Esophagus muscularis mucosa (tissue), 4 donors: ENCODE measurements at regions not wholly inside any gene's neighbourhood (a gene's known extent, or its start where the extent isn't known, plus 50 kb on each side); places are given as distances from the start of the nearest gene placed in this dataset.

Experiments used
- DNase-seq: peaks from one replicate; pipeline ENCODE4 v3.0.0-alpha.2; 2017; ENCODE audit errors: extremely low spot score
- H3K27ac ChIP-seq, 4 donors: fragments of 200-600 bp; sonication (generic); replicated peaks in 1 of 4; 1 replicate in 3 of 4; 2 replicates in 1 of 4; pipeline ENCODE4 v1.5.1; 2016 to 2019; ENCODE audit warnings: mild to moderate bottlenecking in 1 of 4
- H3K27me3 ChIP-seq, 4 donors: fragments of 200-600 bp; sonication (generic); one replicate each; pipeline versions ENCODE4 v1.5.1 to v1.6.0; 2016 to 2019
- H3K36me3 ChIP-seq, 4 donors: fragments of 200-600 bp; sonication (generic); one replicate each; pipeline ENCODE4 v1.5.1; 2016 to 2019
- H3K4me1 ChIP-seq, 4 donors: fragments of 200-600 bp; sonication (generic); one replicate each; pipeline ENCODE4 v1.5.1; 2016 to 2019
- H3K4me3 ChIP-seq, 4 donors: fragments of 200-600 bp; sonication (generic); 1 replicate in 2 of 4; 2 replicates in 2 of 4; pipeline ENCODE4 v1.5.1; 2016 to 2019; ENCODE audit warnings: mild to moderate bottlenecking in 4 of 4, moderate library complexity in 1 of 4
- H3K9me3 ChIP-seq, 4 donors: fragments of 200-600 bp; sonication (generic); 1 replicate in 3 of 4; 2 replicates in 1 of 4; pipeline ENCODE4 v1.5.1; 2016 to 2019
- EP300 ChIP-seq: sonication (generic); formaldehyde crosslinking; IDR thresholded peaks from one replicate; pipeline ENCODE4 v1.6.1; 2017; ENCODE audit warnings: antibody characterized with exemption
- POLR2A ChIP-seq: fragments of 450-650 bp; IDR thresholded peaks from one replicate; pipeline ENCODE4 v1.6.1; 2017; ENCODE audit warnings: antibody characterized with exemption, moderate library complexity, mild to moderate bottlenecking, low read depth
- POLR2AphosphoS5 ChIP-seq, 2 donors: sonication (generic); formaldehyde crosslinking; IDR thresholded peaks; one replicate each; pipeline ENCODE4 v1.6.1; 2017; ENCODE audit warnings: antibody characterized with exemption in 2 of 2
- WGBS: methylation state at CpG from one replicate; pipeline ENCODE4 v1.1.5; 2018; 5-methylcytosine and 5-hydroxymethylcytosine counted together
- intact Hi-C: fragments of 100-400 bp; cut with DNase I; formaldehyde crosslinking; loops from one replicate; pipeline ENCODE4 v1.15.1; 2023
- TF ChIP-seq, protein P1 (sequence below), 3 experiments: fragments of 200-600 bp in 2 of 3; fragments of 450-650 bp in 1 of 3; sonication (generic) in 2 of 3; IDR thresholded peaks; one replicate each; pipeline ENCODE4 v1.5.1; 2017 to 2019; ENCODE audit warnings: antibody characterized with exemption in 3 of 3, mild to moderate bottlenecking in 2 of 3, moderate library complexity in 1 of 3

DNA sequence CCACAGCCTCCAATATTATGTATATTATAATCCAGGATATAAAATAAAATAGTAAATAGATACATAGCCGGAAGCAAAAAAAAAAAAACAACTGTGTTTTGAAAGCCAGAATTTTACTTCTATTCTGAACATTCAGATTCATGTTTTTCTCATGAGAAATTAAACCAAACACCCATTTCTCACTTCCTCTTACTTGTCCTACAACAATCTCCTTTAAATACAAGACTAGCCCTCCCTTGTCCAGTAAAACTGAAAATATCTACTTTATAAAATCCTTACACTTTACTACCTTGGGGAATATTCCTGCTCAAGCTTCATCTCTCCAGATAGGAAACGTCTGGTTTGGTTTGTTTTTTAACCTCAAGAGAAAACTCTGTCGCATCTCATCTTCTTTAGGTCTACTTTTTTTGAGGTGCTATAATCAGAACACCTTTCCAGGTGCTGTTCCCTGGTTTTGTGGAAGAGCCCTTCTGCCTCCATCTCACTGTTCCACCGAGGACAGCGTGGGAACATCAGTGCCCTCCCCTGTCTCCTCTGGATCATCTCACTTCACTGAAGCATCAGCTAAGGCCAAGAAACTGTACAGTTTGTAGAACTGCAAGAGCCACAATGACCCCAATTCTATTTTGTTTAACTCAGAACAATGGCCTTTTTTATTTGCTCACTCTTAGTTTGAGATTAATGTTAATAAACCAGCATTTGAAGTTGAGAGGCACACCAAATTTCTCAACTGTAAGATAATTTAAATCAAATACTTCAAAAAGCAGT, 82.0 kb upstream of the ARHGAP32 start:
- no peak for DNase-seq
- Histone ChIP-seq H3K9me3 (no peaks in the 10 kb centered on the region), H3K27ac (no peak overlapping the region), H3K27me3 (no peaks in the 10 kb centered on the region), H3K4me3 (no peak overlapping the region), H3K4me1 (peaks cover 19 to 44% (median 32%) of the 10 kb centered on the region in 4 donors), H3K36me3 (no peaks in the 10 kb centered on the region)
- intact Hi-C loops, result loop anchor here (10.0 kb wide), 1 partner anchor 49 kb away; no protein-coding TSS in a partner anchor
- TF ChIP-seq POLR2A (no peak), POLR2AphosphoS5 (IDR thresholded peaks at IDR 0.05) (no peak), EP300 (no peak)
- TF ChIP-seq, protein P1, sequence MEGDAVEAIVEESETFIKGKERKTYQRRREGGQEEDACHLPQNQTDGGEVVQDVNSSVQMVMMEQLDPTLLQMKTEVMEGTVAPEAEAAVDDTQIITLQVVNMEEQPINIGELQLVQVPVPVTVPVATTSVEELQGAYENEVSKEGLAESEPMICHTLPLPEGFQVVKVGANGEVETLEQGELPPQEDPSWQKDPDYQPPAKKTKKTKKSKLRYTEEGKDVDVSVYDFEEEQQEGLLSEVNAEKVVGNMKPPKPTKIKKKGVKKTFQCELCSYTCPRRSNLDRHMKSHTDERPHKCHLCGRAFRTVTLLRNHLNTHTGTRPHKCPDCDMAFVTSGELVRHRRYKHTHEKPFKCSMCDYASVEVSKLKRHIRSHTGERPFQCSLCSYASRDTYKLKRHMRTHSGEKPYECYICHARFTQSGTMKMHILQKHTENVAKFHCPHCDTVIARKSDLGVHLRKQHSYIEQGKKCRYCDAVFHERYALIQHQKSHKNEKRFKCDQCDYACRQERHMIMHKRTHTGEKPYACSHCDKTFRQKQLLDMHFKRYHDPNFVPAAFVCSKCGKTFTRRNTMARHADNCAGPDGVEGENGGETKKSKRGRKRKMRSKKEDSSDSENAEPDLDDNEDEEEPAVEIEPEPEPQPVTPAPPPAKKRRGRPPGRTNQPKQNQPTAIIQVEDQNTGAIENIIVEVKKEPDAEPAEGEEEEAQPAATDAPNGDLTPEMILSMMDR (IDR thresholded peaks at IDR 0.05), result no peak
- 87% methylated on average over 5 of the region's 5 CpGs for WGBS

DNA sequence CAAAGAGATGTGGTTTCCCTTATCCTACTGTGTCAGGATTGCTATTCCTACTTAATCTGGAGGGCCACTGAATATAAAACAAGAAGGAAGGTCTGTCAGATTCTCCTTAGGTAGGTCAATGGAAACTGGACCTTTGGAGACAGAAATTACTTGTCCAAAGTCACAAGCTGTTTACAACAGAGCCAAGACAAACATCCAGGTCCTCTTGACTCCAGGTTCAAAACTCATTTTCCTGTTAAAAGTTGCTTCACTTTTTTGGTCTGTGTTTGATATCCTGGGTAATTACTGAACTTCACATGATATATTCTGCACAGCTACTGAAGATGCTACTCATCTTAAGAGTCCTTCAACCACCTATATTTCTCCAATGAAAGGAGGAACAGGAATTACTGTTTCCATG, 81.2 kb upstream of the ARHGAP32 start:
- H3K36me3 ChIP-seq, result no peaks in the 10 kb centered on the region
- no peak overlapping the region for H3K4me3 ChIP-seq
- TF ChIP-seq POLR2A, result no peak
- no peak for TF ChIP-seq EP300
- no peak for TF ChIP-seq POLR2AphosphoS5 (IDR thresholded peaks at IDR 0.05)
- TF ChIP-seq, protein P1 (IDR thresholded peaks at IDR 0.05), result no peak
- intact Hi-C loops, result loop anchor here (10.0 kb wide), 1 partner anchor 49 kb away; no protein-coding TSS in a partner anchor
- H3K27ac ChIP-seq, result no peak overlapping the region
- peaks cover 17 to 41% (median 29%) of the 10 kb centered on the region in 4 donors for H3K4me1 ChIP-seq
- H3K27me3 ChIP-seq, result no peaks in the 10 kb centered on the region
- no peak for DNase-seq
- no peaks in the 10 kb centered on the region for H3K9me3 ChIP-seq

DNA sequence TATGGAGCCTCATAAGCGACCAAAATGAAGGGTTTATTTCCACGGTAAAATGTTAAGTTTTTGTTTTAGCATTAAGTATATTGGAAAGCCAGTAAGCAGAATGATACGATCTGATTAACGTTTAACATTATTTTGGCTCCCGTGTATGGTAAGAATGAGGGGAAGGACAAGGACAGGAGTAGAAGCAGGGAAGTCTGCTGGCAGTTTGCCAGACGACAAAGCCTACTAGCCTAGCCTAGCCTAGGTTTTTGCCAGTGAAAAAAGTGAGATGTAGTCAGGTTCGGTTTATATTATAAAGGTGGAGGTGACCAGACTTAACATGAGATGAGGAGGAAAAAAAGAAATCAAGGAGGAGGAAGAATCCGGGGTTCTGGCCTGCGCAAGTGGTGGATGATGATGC, 78.9 kb upstream of the ARHGAP32 start:
- no peaks in the 10 kb centered on the region for H3K36me3 ChIP-seq
- H3K4me3 ChIP-seq, result no peak overlapping the region
- no peak for DNase-seq
- WGBS, result 82% methylated on average over 9 of the region's 9 CpGs
- no peaks in the 10 kb centered on the region for H3K9me3 ChIP-seq
- no peak overlapping the region for H3K27ac ChIP-seq
- peaks cover 6 to 20% (median 14%) of the 10 kb centered on the region in 4 donors for H3K4me1 ChIP-seq
- intact Hi-C loops, result loop anchor here (10.0 kb wide), 1 partner anchor 46 kb away; no protein-coding TSS in a partner anchor
- H3K27me3 ChIP-seq, result no peaks in the 10 kb centered on the region
- no peak for TF ChIP-seq EP300
- TF ChIP-seq, protein P1 (IDR thresholded peaks at IDR 0.05), result no peak

DNA sequence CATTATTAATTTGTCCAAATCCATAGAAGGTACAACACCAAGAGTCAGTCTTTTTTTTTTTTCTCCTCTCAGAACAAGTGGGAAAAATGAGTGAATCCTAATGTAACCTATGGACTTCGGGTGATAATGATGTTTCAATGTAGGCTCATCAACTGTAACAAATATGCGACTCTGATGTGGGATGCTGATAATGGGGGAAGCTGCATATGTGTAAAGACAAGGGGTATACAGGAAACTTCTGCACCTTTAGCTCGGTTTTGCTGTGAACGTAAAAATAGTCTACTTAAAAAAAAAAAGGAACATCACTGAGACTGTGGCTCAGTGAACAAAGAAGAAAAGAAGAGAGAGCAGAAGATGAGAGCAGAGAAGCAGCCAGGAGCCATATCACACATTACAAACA, 78.3 kb upstream of the ARHGAP32 start:
- no peak for DNase-seq
- Histone ChIP-seq H3K27me3 (no peaks in the 10 kb centered on the region), H3K36me3 (no peaks in the 10 kb centered on the region), H3K9me3 (no peaks in the 10 kb centered on the region), H3K4me3 (no peak overlapping the region), H3K27ac (no peak overlapping the region), H3K4me1 (peaks cover 0 to 14% (median 9%) of the 10 kb centered on the region in 4 donors)
- TF ChIP-seq POLR2A (no peak), EP300 (no peak), POLR2AphosphoS5 (IDR thresholded peaks at IDR 0.05) (no peak)
- TF ChIP-seq, protein P1 (IDR thresholded peaks at IDR 0.05), result no peak
- intact Hi-C loops, result loop anchor here (10.0 kb wide), 1 partner anchor 46 kb away; no protein-coding TSS in a partner anchor
- 74% methylated on average over 4 of the region's 4 CpGs for WGBS

DNA sequence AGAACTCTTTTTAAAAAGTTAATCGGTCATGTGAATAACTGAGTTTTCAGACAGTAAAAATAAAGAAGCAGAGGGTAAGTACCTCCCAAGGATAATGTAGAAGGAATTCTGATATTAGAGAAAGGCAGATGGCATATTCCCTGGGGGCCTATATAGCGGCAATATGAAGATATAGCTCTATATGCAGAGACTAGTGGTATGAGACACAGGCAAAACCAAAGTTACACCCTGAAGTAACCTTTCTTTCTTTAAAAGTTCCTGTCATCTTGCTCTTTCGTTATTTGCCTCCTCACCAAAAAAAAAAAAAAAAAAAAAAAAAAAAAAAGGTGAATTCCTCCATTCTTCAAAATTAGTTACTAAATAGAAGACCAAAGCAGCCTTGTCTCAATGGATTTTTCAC, 76.2 kb upstream of the ARHGAP32 start:
- WGBS, result 83% methylated on average over 3 of the region's 3 CpGs
- Histone ChIP-seq H3K27me3 (no peaks in the 10 kb centered on the region), H3K4me1 (no peaks in the 10 kb centered on the region), H3K9me3 (no peaks in the 10 kb centered on the region), H3K4me3 (no peak overlapping the region), H3K27ac (no peak overlapping the region), H3K36me3 (no peaks in the 10 kb centered on the region)
- no peak for DNase-seq
- intact Hi-C loops, result no loop called here
- no peak for TF ChIP-seq POLR2AphosphoS5 (IDR thresholded peaks at IDR 0.05)
- TF ChIP-seq POLR2A, result no peak
- TF ChIP-seq EP300, result no peak
- TF ChIP-seq, protein P1 (IDR thresholded peaks at IDR 0.05), result no peak
